Gastrocnemius medialis (tissue), 4 donors: ENCODE measurements at regions not wholly inside any gene's neighbourhood (a gene's known extent, or its start where the extent isn't known, plus 50 kb on each side); places are given as distances from the start of the nearest gene placed in this dataset.

ENCODE experiments used
- ATAC-seq, 2 donors: fragments of 150-250 bp; one replicate each; pipeline ENCODE4 v1.9.1; 2016
- DNase-seq, 2 donors: peaks; one replicate each; pipeline ENCODE4 v3.0.0-alpha.2; 2019
- H3K27ac ChIP-seq, 4 donors: fragments of 200-600 bp; sonication (generic); 1 replicate in 1 of 4; 2 replicates in 3 of 4; pipeline ENCODE4 v1.5.1; 2016 to 2018; ENCODE audit warnings: mild to moderate bottlenecking in 2 of 4, moderate library complexity in 1 of 4
- H3K27me3 ChIP-seq, 3 donors: fragments of 200-600 bp; sonication (generic) in 2 of 3; 1 replicate in 1 of 3; 2 replicates in 2 of 3; pipeline versions ENCODE4 v1.5.1 to v1.6.0; 2016 to 2019; ENCODE audit warnings: mild to moderate bottlenecking in 1 of 3, moderate library complexity in 1 of 3
- H3K36me3 ChIP-seq, 2 donors: fragments of 200-600 bp; sonication (generic) in 1 of 2; one replicate each; pipeline ENCODE4 v1.5.1; 2017 to 2018
- H3K4me1 ChIP-seq, 2 donors: fragments of 200-600 bp; sonication (generic) in 1 of 2; one replicate each; pipeline ENCODE4 v1.5.1; 2016 to 2017; ENCODE audit warnings: mild to moderate bottlenecking in 2 of 2
- H3K4me3 ChIP-seq, 4 donors: fragments of 200-600 bp; sonication (generic) in 3 of 4; 1 replicate in 1 of 4; 2 replicates in 3 of 4; pipeline ENCODE4 v1.5.1; 2016 to 2019; ENCODE audit warnings: mild to moderate bottlenecking in 2 of 4
- H3K9me3 ChIP-seq, 3 donors: fragments of 200-600 bp; sonication (generic) in 2 of 3; 1 replicate in 1 of 3; 2 replicates in 2 of 3; pipeline ENCODE4 v1.5.1; 2016 to 2019
- POLR2A ChIP-seq, 2 donors: fragments of 450-650 bp; IDR thresholded peaks; one replicate each; pipeline ENCODE4 v1.6.1; 2017; ENCODE audit warnings: antibody characterized with exemption in 2 of 2, mild to moderate bottlenecking in 2 of 2, moderate library complexity in 2 of 2
- in situ Hi-C, 4 donors: fragments of 200-750 bp; cut with MboI; loops; one replicate each; pipeline versions ENCODE4 v1.15.0 to v1.8.0; 2017; ENCODE audit warnings: low sequenced_read_pairs in 4 of 4
- intact Hi-C: fragments of 100-400 bp; cut with DNase I; formaldehyde crosslinking; loops from one replicate; pipeline ENCODE4 v1.15.1; 2023; ENCODE audit warnings: low total_unique reads
- TF ChIP-seq, protein P1 (sequence below), 5 experiments: fragments of 450-650 bp in 3 of 5; fragments of 200-600 bp in 2 of 5; sonication (generic) in 2 of 5; IDR thresholded peaks in 4 of 5; conservative IDR thresholded peaks in 1 of 5; 1 replicate in 4 of 5; 2 replicates in 1 of 5; pipeline ENCODE4 v1.5.1; 2016 to 2019; ENCODE audit warnings: antibody characterized with exemption in 5 of 5, mild to moderate bottlenecking in 3 of 5, moderate library complexity in 3 of 5

DNA sequence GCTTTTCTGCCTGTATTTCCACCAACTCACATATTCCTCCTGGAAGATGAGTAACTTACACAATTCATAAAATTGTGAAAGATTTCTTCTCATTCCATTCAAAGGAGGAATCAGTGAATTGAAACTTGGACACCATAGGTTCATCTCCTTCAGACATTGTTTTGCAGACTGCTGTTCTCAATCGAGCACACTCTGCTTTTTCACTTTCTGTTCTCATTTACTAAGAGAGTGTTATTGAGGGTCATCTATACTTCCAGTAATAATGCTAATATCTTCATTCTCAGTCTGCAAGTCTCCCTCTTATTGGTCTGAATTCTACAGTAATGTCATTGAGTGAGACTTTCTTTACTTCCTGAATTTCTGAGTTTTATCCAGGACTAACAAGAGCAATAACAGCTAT, 67.5 kb upstream of the FUT9 start:
- intact Hi-C loops = no loop called here
- H3K4me3 ChIP-seq = no peak overlapping the region
- H3K27me3 ChIP-seq = no peaks in the 10 kb centered on the region
- H3K27ac ChIP-seq = no peak overlapping the region
- H3K36me3 ChIP-seq = no peaks in the 10 kb centered on the region
- TF ChIP-seq, protein P1, sequence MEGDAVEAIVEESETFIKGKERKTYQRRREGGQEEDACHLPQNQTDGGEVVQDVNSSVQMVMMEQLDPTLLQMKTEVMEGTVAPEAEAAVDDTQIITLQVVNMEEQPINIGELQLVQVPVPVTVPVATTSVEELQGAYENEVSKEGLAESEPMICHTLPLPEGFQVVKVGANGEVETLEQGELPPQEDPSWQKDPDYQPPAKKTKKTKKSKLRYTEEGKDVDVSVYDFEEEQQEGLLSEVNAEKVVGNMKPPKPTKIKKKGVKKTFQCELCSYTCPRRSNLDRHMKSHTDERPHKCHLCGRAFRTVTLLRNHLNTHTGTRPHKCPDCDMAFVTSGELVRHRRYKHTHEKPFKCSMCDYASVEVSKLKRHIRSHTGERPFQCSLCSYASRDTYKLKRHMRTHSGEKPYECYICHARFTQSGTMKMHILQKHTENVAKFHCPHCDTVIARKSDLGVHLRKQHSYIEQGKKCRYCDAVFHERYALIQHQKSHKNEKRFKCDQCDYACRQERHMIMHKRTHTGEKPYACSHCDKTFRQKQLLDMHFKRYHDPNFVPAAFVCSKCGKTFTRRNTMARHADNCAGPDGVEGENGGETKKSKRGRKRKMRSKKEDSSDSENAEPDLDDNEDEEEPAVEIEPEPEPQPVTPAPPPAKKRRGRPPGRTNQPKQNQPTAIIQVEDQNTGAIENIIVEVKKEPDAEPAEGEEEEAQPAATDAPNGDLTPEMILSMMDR (IDR thresholded peaks at IDR 0.05 in 4 of 5, conservative IDR thresholded peaks at IDR 0.05 in 1 of 5) = no peak
- TF ChIP-seq POLR2A (IDR thresholded peaks at IDR 0.05) = no peak
- DNase-seq (no peak), ATAC-seq (no peak)
- H3K4me1 ChIP-seq = no peaks in the 10 kb centered on the region
- in situ Hi-C loops = no loop called here
- no peaks in the 10 kb centered on the region for H3K9me3 ChIP-seq

DNA sequence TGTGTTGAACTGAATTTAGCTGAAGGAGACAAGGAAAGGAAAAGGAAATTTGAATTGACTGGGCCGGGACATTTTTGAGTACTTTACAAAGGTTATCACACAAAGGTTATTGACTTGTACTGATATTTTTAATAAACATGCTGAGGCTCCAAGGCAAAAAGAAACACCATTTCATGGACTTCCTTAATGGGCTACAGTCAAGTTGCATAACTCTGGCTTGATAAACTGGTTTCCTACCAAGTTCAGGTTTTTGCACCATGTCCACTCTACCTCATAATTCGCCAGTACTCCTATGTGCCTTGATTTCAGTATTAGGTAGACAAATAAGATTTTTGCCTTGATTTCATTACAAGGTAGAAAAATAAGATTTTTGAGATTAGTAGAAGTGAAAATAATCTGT, 65.8 kb upstream of the FUT9 start:
- Histone ChIP-seq H3K4me1 (no peaks in the 10 kb centered on the region), H3K36me3 (no peaks in the 10 kb centered on the region), H3K9me3 (no peaks in the 10 kb centered on the region), H3K27ac (no peak overlapping the region), H3K4me3 (no peak overlapping the region), H3K27me3 (no peaks in the 10 kb centered on the region)
- in situ Hi-C loops = no loop called here
- intact Hi-C loops = no loop called here
- DNase-seq = no peak
- no peak for TF ChIP-seq POLR2A (IDR thresholded peaks at IDR 0.05)
- no peak for ATAC-seq

DNA sequence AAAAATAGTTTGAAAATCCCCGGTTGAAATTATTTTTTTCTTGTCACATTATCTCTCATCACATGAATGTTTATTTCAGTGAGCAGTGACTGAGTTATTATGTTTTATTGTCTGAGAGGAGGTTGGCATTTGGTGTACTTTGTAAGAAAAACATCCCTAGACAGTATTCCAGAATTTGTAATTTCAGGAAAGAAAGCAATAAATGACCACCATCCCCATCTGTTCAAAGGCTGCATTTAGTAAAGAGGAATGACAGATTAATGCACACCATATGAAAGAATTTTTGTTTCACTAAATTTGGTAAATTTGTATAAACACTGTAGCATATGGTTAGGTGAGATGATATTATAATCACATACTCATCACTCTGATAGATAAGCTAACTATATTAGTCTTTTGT, 57.1 kb upstream of the FUT9 start:
- Histone ChIP-seq H3K4me3 (no peak overlapping the region), H3K27me3 (no peaks in the 10 kb centered on the region), H3K4me1 (no peaks in the 10 kb centered on the region), H3K9me3 (no peaks in the 10 kb centered on the region), H3K36me3 (no peaks in the 10 kb centered on the region), H3K27ac (no peak overlapping the region)
- DNase-seq (no peak), ATAC-seq (no peak)
- TF ChIP-seq, protein P1 (IDR thresholded peaks at IDR 0.05 in 4 of 5, conservative IDR thresholded peaks at IDR 0.05 in 1 of 5) = no peak
- TF ChIP-seq POLR2A (IDR thresholded peaks at IDR 0.05) = no peak
- in situ Hi-C loops (no loop called here), intact Hi-C loops (no loop called here)

DNA sequence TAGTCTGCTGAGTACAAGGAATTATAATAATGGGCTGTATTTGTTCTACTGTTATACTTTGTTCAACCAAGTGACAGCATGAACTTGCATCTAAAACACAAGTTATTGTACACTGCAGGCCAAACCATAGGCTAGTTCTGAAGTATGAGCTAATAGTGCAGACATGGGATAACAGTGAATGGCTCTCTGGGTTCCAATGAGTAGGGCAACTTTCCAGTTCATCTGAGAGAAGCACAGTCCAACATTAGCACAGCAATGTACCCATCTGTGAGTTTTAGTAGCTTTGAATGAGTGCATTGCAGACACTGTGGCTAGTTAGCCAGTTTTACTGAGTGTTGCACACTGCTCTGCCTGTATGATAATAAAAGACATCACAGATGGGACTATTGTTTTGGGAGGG, 56.5 kb upstream of the FUT9 start:
- TF ChIP-seq, protein P1 (IDR thresholded peaks at IDR 0.05 in 4 of 5, conservative IDR thresholded peaks at IDR 0.05 in 1 of 5) = no peak
- TF ChIP-seq POLR2A (IDR thresholded peaks at IDR 0.05) = no peak
- Histone ChIP-seq H3K27me3 (no peaks in the 10 kb centered on the region), H3K36me3 (no peaks in the 10 kb centered on the region), H3K9me3 (no peaks in the 10 kb centered on the region), H3K4me3 (no peak overlapping the region), H3K4me1 (no peaks in the 10 kb centered on the region), H3K27ac (no peak overlapping the region)
- ATAC-seq (no peak), DNase-seq (no peak)
- in situ Hi-C loops (no loop called here), intact Hi-C loops (no loop called here)
